ENCODE measurements at regions not wholly inside any gene's neighbourhood (a gene's known extent, or its start where the extent isn't known, plus 50 kb on each side); places are given as distances from the start of the nearest gene placed in this dataset.

DNA sequence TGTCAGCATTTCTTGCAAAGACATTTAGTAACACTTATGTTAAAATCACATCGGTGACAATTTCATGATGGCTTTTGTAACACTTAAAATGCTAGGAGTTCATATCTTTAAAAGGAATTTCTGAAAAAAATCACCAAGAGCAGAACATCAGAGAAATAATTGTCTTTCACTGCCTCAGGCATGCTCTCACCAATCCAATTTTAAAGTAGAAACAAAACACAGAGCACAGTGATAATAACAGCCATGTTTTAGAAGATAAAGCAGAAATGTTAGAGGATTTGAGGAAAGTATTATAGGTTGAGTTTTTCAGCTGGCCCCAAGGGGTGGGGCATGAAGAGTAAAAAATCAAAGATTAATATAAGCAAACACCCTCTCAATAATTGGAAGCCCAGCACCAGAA lies 1037.6 kb downstream of the DSC3 start:
- H3K9ac ChIP-seq (ENCODE audit: low read length in 3 of 3) = no peak overlapping the region
- FAIRE-seq (no peak), DNase-seq (no peak)
- H3K4me3 ChIP-seq (ENCODE audit: low read length in 3 of 3) = no peak overlapping the region
- H3K27me3 ChIP-seq (ENCODE audit: control insufficient read depth, insufficient read depth, low read length) = no peaks in the 10 kb centered on the region
- no peak overlapping the region for H3K27ac ChIP-seq (ENCODE audit: low read depth in 2 of 2, low read length in 2 of 2)
- intact Hi-C loops (cut with DNase I) = no loop called here
- no peaks in the 10 kb centered on the region for H3K36me3 ChIP-seq (ENCODE audit: control insufficient read depth in 2 of 3, insufficient read depth in 3 of 3, low read length in 3 of 3)
- H3K4me1 ChIP-seq (ENCODE audit: control insufficient read depth in 2 of 3, insufficient read depth in 2 of 3, low read depth in 1 of 3, low read length in 3 of 3) = no peaks in the 10 kb centered on the region
- H3K9me3 ChIP-seq (ENCODE audit: control insufficient read depth in 2 of 3, insufficient read depth in 1 of 3, low read length in 3 of 3) = no peaks in the 10 kb centered on the region
- TF ChIP-seq, protein P1, sequence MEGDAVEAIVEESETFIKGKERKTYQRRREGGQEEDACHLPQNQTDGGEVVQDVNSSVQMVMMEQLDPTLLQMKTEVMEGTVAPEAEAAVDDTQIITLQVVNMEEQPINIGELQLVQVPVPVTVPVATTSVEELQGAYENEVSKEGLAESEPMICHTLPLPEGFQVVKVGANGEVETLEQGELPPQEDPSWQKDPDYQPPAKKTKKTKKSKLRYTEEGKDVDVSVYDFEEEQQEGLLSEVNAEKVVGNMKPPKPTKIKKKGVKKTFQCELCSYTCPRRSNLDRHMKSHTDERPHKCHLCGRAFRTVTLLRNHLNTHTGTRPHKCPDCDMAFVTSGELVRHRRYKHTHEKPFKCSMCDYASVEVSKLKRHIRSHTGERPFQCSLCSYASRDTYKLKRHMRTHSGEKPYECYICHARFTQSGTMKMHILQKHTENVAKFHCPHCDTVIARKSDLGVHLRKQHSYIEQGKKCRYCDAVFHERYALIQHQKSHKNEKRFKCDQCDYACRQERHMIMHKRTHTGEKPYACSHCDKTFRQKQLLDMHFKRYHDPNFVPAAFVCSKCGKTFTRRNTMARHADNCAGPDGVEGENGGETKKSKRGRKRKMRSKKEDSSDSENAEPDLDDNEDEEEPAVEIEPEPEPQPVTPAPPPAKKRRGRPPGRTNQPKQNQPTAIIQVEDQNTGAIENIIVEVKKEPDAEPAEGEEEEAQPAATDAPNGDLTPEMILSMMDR (IDR thresholded peaks at IDR 0.05; ENCODE audit: borderline replicate concordance, extremely low read depth, insufficient read depth) = no peak

DNA sequence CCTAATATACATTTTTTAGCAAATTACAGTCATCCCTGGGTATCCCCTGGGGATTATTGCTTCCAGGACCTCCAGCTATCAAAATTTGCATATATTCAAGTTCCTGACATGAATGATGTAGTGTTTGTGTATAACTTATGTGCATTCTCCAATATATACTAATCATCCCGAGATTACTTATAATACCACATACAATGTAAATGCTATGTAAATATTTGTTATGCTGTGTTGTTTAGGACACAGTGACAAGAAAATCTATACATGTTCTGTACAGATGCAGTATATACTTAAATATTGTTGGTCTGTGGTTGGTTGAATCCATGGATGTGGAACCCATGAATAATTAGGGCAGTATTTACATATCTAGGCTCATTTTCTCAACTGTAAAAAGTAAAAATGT lies 1060.3 kb downstream of the DSC3 start:
- H3K36me3 ChIP-seq (ENCODE audit: control insufficient read depth in 2 of 3, insufficient read depth in 3 of 3, low read length in 3 of 3) = no peaks in the 10 kb centered on the region
- H3K4me1 ChIP-seq (ENCODE audit: control insufficient read depth in 2 of 3, insufficient read depth in 2 of 3, low read depth in 1 of 3, low read length in 3 of 3) = no peaks in the 10 kb centered on the region
- H3K9ac ChIP-seq (ENCODE audit: low read length in 3 of 3) = no peak overlapping the region
- no peaks in the 10 kb centered on the region for H3K27me3 ChIP-seq (ENCODE audit: control insufficient read depth, insufficient read depth, low read length)
- TF ChIP-seq, protein P1 (IDR thresholded peaks at IDR 0.05; ENCODE audit: borderline replicate concordance, extremely low read depth, insufficient read depth) = no peak
- FAIRE-seq = no peak
- no peak for DNase-seq
- intact Hi-C loops (cut with DNase I) = no loop called here
- no peak overlapping the region for H3K27ac ChIP-seq (ENCODE audit: low read depth in 2 of 2, low read length in 2 of 2)
- H3K9me3 ChIP-seq (ENCODE audit: control insufficient read depth in 2 of 3, insufficient read depth in 1 of 3, low read length in 3 of 3) = no peaks in the 10 kb centered on the region
- no peak overlapping the region for H3K4me3 ChIP-seq (ENCODE audit: low read length in 3 of 3)

DNA sequence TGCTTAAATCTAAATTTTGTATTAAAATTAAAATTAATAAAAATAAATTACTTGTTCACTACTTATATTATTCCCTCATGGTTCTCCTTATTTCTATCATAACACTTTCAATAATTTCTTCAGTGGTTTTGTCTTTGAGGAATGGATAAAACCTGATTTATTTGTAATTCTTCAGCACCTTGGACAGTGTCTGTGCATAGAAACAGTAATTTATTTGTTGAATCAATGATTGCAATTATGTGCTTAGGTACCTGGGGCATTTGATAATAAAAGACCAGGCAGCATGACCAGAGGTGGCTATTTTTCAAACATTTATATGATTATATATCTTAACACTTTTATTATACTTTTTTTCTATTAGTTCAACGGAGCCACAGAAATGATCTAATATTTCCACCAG lies 1062.7 kb downstream of the DSC3 start:
- Histone ChIP-seq H3K36me3 (ENCODE audit: control insufficient read depth in 2 of 3, insufficient read depth in 3 of 3, low read length in 3 of 3) (no peaks in the 10 kb centered on the region), H3K9ac (ENCODE audit: low read length in 3 of 3) (no peak overlapping the region), H3K4me3 (ENCODE audit: low read length in 3 of 3) (no peak overlapping the region), H3K9me3 (ENCODE audit: control insufficient read depth in 2 of 3, insufficient read depth in 1 of 3, low read length in 3 of 3) (no peaks in the 10 kb centered on the region), H3K4me1 (ENCODE audit: control insufficient read depth in 2 of 3, insufficient read depth in 2 of 3, low read depth in 1 of 3, low read length in 3 of 3) (no peaks in the 10 kb centered on the region), H3K27ac (ENCODE audit: low read depth in 2 of 2, low read length in 2 of 2) (no peak overlapping the region), H3K27me3 (ENCODE audit: control insufficient read depth, insufficient read depth, low read length) (no peaks in the 10 kb centered on the region)
- peak in 1 of 5 donors; percentile 12 for DNase-seq
- no peak for FAIRE-seq
- TF ChIP-seq, protein P1 (IDR thresholded peaks at IDR 0.05; ENCODE audit: borderline replicate concordance, extremely low read depth, insufficient read depth) = no peak
- intact Hi-C loops (cut with DNase I) = no loop called here

DNA sequence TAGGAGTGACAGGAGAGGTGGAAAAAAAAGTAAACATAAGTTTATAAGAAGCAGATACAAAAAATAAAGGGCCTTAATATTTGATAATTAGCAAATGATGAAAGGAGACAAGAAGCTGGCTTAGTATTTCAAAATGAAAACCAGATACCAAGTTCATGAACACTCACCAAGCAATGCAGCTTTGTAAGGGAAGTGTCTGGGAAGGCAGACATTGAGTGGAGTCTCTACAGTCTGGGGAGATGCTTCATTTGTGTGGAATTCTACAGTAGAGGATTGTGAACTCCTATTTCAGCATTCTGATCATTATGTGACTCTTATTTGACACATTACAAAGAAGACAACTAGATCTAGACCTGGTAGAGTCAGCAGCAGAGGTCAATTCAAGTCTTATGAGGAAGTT lies 1072.7 kb downstream of the DSC3 start:
- TF ChIP-seq, protein P1 (IDR thresholded peaks at IDR 0.05; ENCODE audit: borderline replicate concordance, extremely low read depth, insufficient read depth) = no peak
- no peak for FAIRE-seq
- Histone ChIP-seq H3K4me3 (ENCODE audit: low read length in 3 of 3) (no peak overlapping the region), H3K27me3 (ENCODE audit: control insufficient read depth, insufficient read depth, low read length) (no peaks in the 10 kb centered on the region), H3K9me3 (ENCODE audit: control insufficient read depth in 2 of 3, insufficient read depth in 1 of 3, low read length in 3 of 3) (no peaks in the 10 kb centered on the region), H3K9ac (ENCODE audit: low read length in 3 of 3) (no peak overlapping the region), H3K36me3 (ENCODE audit: control insufficient read depth in 2 of 3, insufficient read depth in 3 of 3, low read length in 3 of 3) (no peaks in the 10 kb centered on the region), H3K4me1 (ENCODE audit: control insufficient read depth in 2 of 3, insufficient read depth in 2 of 3, low read depth in 1 of 3, low read length in 3 of 3) (no peaks in the 10 kb centered on the region), H3K27ac (ENCODE audit: low read depth in 2 of 2, low read length in 2 of 2) (no peak overlapping the region)
- intact Hi-C loops (cut with DNase I) = no loop called here
- DNase-seq = no peak
